Choroid plexus epithelial cell (primary cell): ENCODE measurements at regions not wholly inside any gene's neighbourhood (a gene's known extent, or its start where the extent isn't known, plus 50 kb on each side); places are given as distances from the start of the nearest gene placed in this dataset.

Experiments used
- DNase-seq: peaks from one replicate; pipeline ENCODE4 v3.0.0-alpha.2; 2010; ENCODE audit warnings: low read depth
- H3K4me3 ChIP-seq: 2 replicates; pipeline ENCODE4 v1.5.1; 2011; ENCODE audit warnings: low read depth, mild to moderate bottlenecking, control low read depth, low read length, moderate library complexity
- CTCF ChIP-seq: conservative IDR thresholded peaks from 2 replicates; pipeline ENCODE4 v1.5.1; 2011; ENCODE audit warnings: low read depth, mild to moderate bottlenecking, control low read depth, inconsistent platforms, low read length, moderate library complexity

GRCh38 chr9:19732441-19732951, 56.3 kb downstream of the SLC24A2 start:
- no peak for DNase-seq
- TF ChIP-seq CTCF = no peak
- H3K4me3 ChIP-seq = no peak overlapping the region

GRCh38 chr9:19728101-19728500, 60.7 kb downstream of the SLC24A2 start:
- DNase-seq = no peak
- no peak for TF ChIP-seq CTCF
- no peak overlapping the region for H3K4me3 ChIP-seq

- no peak overlapping the region for H3K4me3 ChIP-seq
- TF ChIP-seq CTCF = no peak
- no peak for DNase-seq
Observed at GRCh38 chr9:19725970-19726369, 62.9 kb downstream of the SLC24A2 start.

GRCh38 chr9:19720377-19720776, 68.5 kb downstream of the SLC24A2 start:
- peak; percentile 26 for DNase-seq
- no peak for TF ChIP-seq CTCF
- H3K4me3 ChIP-seq = no peak overlapping the region

GRCh38 chr9:19703702-19704101, 85.1 kb downstream of the SLC24A2 start:
- no peak overlapping the region for H3K4me3 ChIP-seq
- TF ChIP-seq CTCF = no peak
- DNase-seq = no peak

GRCh38 chr9:19701991-19702390, 86.8 kb downstream of the SLC24A2 start:
- no peak for DNase-seq
- no peak overlapping the region for H3K4me3 ChIP-seq
- TF ChIP-seq CTCF = no peak

- TF ChIP-seq CTCF = no peak
- no peak overlapping the region for H3K4me3 ChIP-seq
- no peak for DNase-seq
Observed at GRCh38 chr9:19701274-19701673, 87.6 kb downstream of the SLC24A2 start.
